Natural killer cell (primary cell): ENCODE measurements at regions not wholly inside any gene's neighbourhood (a gene's known extent, or its start where the extent isn't known, plus 50 kb on each side); places are given as distances from the start of the nearest gene placed in this dataset.

Source experiments
- ATAC-seq, 3 donors: fragments of 150-1000 bp in 2 of 3; fragments of 200-7000 bp in 1 of 3; cut with Tn5 transposase; 1 replicate in 1 of 3; 2 replicates in 2 of 3; pipeline ENCODE4 v1.10.0; 2021; ENCODE audit warnings: mild to moderate bottlenecking in 2 of 3, moderate library complexity in 2 of 3
- DNase-seq, 2 donors: peaks; one replicate each; pipeline versions ENCODE4 v3.0.0 to v3.0.0-alpha.2; 2013 to 2021; ENCODE audit warnings: mixed read lengths in 1 of 2
- H3K27ac ChIP-seq: one replicate; pipeline ENCODE4 v1.5.1; 2013; ENCODE audit warnings: mild to moderate bottlenecking, low read length
- H3K27me3 ChIP-seq: one replicate; pipeline ENCODE4 v1.6.1; 2013; ENCODE audit warnings: low read length; ENCODE audit not compliant: control insufficient read depth, insufficient read depth
- H3K36me3 ChIP-seq: one replicate; pipeline ENCODE4 v1.6.1; 2013; ENCODE audit warnings: low read length; ENCODE audit not compliant: control insufficient read depth, insufficient read depth
- H3K4me1 ChIP-seq: one replicate; pipeline ENCODE4 v1.6.1; 2013; ENCODE audit warnings: low read length; ENCODE audit not compliant: control insufficient read depth, insufficient read depth
- H3K4me3 ChIP-seq: one replicate; pipeline ENCODE4 v1.5.1; 2013; ENCODE audit warnings: low read length
- H3K9me3 ChIP-seq: one replicate; pipeline ENCODE4 v1.6.1; 2013; ENCODE audit warnings: low read length; ENCODE audit not compliant: control insufficient read depth, insufficient read depth
- H3K27ac Mint-ChIP-seq, 2 donors: one replicate each; pipeline ENCODE4 v1.8.0; 2022; ENCODE audit warnings: mild to moderate bottlenecking in 2 of 2, mixed read lengths in 2 of 2, moderate library complexity in 1 of 2
- H3K27me3 Mint-ChIP-seq, 2 donors: one replicate each; pipeline ENCODE4 v1.8.0; 2022; ENCODE audit warnings: low read depth in 2 of 2, mixed read lengths in 2 of 2
- H3K36me3 Mint-ChIP-seq: one replicate; pipeline ENCODE4 v1.8.0; 2022; ENCODE audit warnings: mixed read lengths
- H3K4me1 Mint-ChIP-seq, 2 donors: one replicate each; pipeline ENCODE4 v1.8.0; 2022; ENCODE audit warnings: mixed read lengths in 2 of 2
- H3K4me3 Mint-ChIP-seq: one replicate; pipeline ENCODE4 v1.8.0; 2022; ENCODE audit warnings: mild to moderate bottlenecking, moderate library complexity, mixed read lengths
- H3K9me3 Mint-ChIP-seq, 2 donors: one replicate each; pipeline ENCODE4 v1.8.0; 2022; ENCODE audit warnings: mixed read lengths in 2 of 2
- WGBS: methylation state at CpG from one replicate; pipeline ENCODE4 v1.1.7; 2013; ENCODE audit warnings: missing lambda C conversion rate; ENCODE audit not compliant: insufficient coverage; 5-methylcytosine and 5-hydroxymethylcytosine counted together
- intact Hi-C: fragments of 100-400 bp; cut with micrococcal nuclease; formaldehyde crosslinking; loops from one replicate; pipeline ENCODE4 v1.14.2; 2022
- TF ChIP-seq, protein P1 (sequence below): fragments of 200-600 bp; IDR thresholded peaks from one replicate; pipeline ENCODE4 v1.8.0; 2022; ENCODE audit warnings: antibody characterized with exemption

DNA sequence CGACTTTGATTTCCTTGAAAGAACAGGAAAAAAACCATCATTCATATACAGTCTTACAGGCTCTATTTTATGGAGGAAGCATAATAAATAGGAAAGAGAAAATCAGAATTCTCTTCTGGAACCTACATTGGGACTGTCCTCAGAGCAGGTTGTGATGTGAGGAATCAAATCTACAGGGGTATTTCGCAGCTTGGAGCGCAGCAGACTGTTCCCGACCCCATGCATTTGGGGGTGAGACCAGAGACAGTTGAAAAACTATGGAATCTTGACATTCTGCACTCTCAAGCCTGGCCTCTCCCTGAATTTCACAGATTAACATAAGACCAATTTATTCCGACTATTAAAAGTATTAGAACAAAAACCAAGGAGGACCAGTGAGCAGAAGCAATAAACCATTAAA, 93.3 kb upstream of the PRSS58 start:
- Mint-ChIP-seq H3K4me3 (no peak overlapping the region), H3K36me3 (no peaks in the 10 kb centered on the region), H3K9me3 (no peaks in the 10 kb centered on the region), H3K27me3 (peaks cover 0 to 8% of the 10 kb centered on the region in 2 donors), H3K27ac (no peak overlapping the region), H3K4me1 (peaks cover 13 to 17% of the 10 kb centered on the region in 2 donors)
- Histone ChIP-seq H3K4me1 (peaks cover 4% of the 10 kb centered on the region), H3K27me3 (no peaks in the 10 kb centered on the region), H3K9me3 (no peaks in the 10 kb centered on the region), H3K36me3 (no peaks in the 10 kb centered on the region), H3K27ac (no peak overlapping the region), H3K4me3 (no peak overlapping the region)
- ATAC-seq (no peak), DNase-seq (no peak)
- 87% methylated on average over 4 of the region's 5 CpGs for WGBS
- intact Hi-C loops, result no loop called here
- TF ChIP-seq, protein P1, sequence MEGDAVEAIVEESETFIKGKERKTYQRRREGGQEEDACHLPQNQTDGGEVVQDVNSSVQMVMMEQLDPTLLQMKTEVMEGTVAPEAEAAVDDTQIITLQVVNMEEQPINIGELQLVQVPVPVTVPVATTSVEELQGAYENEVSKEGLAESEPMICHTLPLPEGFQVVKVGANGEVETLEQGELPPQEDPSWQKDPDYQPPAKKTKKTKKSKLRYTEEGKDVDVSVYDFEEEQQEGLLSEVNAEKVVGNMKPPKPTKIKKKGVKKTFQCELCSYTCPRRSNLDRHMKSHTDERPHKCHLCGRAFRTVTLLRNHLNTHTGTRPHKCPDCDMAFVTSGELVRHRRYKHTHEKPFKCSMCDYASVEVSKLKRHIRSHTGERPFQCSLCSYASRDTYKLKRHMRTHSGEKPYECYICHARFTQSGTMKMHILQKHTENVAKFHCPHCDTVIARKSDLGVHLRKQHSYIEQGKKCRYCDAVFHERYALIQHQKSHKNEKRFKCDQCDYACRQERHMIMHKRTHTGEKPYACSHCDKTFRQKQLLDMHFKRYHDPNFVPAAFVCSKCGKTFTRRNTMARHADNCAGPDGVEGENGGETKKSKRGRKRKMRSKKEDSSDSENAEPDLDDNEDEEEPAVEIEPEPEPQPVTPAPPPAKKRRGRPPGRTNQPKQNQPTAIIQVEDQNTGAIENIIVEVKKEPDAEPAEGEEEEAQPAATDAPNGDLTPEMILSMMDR, result no peak

DNA sequence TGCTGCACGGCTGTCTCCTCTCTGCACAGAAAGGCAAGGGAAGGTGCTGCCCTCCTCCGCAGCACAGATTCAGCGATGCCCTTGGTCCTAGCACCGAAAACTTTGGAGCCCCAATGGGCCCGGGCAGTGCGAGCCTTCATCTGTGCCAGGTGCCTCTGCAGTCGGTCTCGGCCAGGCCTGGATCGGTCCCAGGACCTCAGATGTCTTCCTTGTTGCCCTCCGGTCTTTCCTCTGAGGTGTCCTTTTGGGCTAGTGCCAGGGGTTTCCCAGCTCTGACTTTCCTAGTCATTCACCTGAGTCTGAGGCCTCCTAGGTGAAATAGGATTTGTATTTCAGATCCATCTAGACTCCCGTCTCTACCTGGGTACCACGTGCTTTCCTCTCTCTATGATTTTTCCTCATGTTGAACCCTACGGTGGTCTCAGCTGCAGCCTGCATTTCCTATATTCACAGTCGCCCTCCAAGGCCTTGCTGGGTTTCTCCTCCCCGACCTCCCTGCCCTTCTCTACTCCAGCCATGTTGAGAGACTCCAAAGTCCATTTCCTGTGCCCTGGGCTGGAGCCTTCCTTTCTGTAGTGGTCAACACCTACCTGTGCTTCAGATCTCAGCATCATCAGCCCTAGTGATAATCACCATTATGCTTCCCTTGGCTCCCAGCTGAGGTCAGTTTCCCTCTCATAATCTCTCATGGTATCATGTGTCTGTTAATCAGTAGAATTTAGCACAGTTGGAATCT, 92.0 kb upstream of the PRSS58 start:
- H3K27ac ChIP-seq, result no peak overlapping the region
- 80% methylated on average over 15 of the region's 15 CpGs for WGBS

DNA sequence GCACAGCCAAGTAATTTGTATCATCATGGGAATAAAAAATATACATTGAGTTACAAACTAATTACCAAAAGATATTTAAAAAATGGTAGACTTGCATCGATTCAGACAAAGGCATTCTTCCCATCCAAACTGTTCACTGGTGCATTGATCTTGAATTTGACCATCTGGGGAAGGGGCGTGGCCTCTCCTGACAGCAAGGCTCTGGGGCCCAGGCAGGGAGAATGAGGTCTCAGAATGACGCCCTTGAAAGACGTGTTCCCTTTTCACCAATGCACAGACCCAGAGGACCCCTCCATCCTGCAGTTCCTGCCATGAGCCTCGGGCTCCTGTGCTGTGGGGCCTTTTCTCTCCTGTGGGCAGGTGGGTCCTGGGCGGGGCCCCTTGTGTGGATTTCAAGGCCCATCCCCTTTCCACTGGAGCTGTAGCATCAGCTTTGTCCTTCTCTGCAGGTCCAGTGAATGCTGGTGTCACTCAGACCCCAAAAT, 91.1 kb upstream of the PRSS58 start:
- H3K4me1 Mint-ChIP-seq, result peaks cover 22 to 27% of the 10 kb centered on the region in 2 donors
- Histone ChIP-seq H3K36me3 (no peaks in the 10 kb centered on the region), H3K9me3 (no peaks in the 10 kb centered on the region), H3K4me1 (peaks cover 4% of the 10 kb centered on the region), H3K27ac (no peak overlapping the region), H3K27me3 (no peaks in the 10 kb centered on the region), H3K4me3 (no peak overlapping the region)
- intact Hi-C loops, result no loop called here
- DNase-seq, result no peak
- H3K36me3 Mint-ChIP-seq, result no peaks in the 10 kb centered on the region
- no peaks in the 10 kb centered on the region for H3K9me3 Mint-ChIP-seq
- TF ChIP-seq, protein P1, result no peak
- ATAC-seq, result no peak
- WGBS, result 88% methylated on average over 4 of the region's 6 CpGs
- no peak overlapping the region for H3K27ac Mint-ChIP-seq
- peaks cover 0 to 12% of the 10 kb centered on the region in 2 donors for H3K27me3 Mint-ChIP-seq
- H3K4me3 Mint-ChIP-seq, result no peak overlapping the region

More for the DNA sequence above, 92.0 kb upstream of the PRSS58 start:
- H3K9me3 Mint-ChIP-seq, result no peaks in the 10 kb centered on the region
- Histone ChIP-seq H3K4me3 (no peak overlapping the region), H3K9me3 (no peaks in the 10 kb centered on the region), H3K36me3 (no peaks in the 10 kb centered on the region), H3K27me3 (no peaks in the 10 kb centered on the region), H3K4me1 (peaks cover 4% of the 10 kb centered on the region)
- ATAC-seq (no peak), DNase-seq (no peak)
- no peak overlapping the region for H3K4me3 Mint-ChIP-seq
- peaks cover 0 to 9% of the 10 kb centered on the region in 2 donors for H3K27me3 Mint-ChIP-seq
- intact Hi-C loops, result no loop called here
- peaks cover 23 to 25% of the 10 kb centered on the region in 2 donors for H3K4me1 Mint-ChIP-seq
- H3K36me3 Mint-ChIP-seq, result no peaks in the 10 kb centered on the region
- TF ChIP-seq, protein P1, result no peak
- H3K27ac Mint-ChIP-seq, result no peak overlapping the region

DNA sequence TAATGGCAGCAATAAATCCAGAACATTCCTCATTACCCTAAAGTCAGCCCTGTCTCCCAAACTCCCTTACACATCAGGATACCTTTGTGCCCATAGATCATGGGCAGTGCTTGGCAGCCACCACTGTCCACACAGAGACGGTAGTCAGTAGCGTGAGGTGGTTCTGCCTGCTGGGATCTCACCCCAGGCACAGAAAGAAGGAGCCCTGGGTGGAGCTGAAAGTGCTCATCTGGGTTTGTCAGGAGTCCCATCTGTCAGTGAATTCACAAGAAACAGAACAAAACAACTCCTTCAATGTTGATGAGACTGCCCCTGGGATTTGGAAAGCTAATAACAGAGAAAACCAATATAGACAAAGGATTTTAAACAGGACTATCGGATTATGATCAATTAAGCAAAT, 90.2 kb upstream of the PRSS58 start:
- Mint-ChIP-seq H3K9me3 (no peaks in the 10 kb centered on the region), H3K27ac (no peak overlapping the region), H3K4me3 (no peak overlapping the region), H3K36me3 (no peaks in the 10 kb centered on the region), H3K4me1 (peaks cover 13 to 18% of the 10 kb centered on the region in 2 donors), H3K27me3 (peaks cover 0 to 12% of the 10 kb centered on the region in 2 donors)
- 100% methylated on average over 1 of the region's 3 CpGs for WGBS
- no peaks in the 10 kb centered on the region for H3K9me3 ChIP-seq
- H3K27me3 ChIP-seq, result no peaks in the 10 kb centered on the region
- intact Hi-C loops, result no loop called here
- no peak for DNase-seq
- H3K4me3 ChIP-seq, result no peak overlapping the region
- H3K27ac ChIP-seq, result no peak overlapping the region
- TF ChIP-seq, protein P1, result no peak
- no peaks in the 10 kb centered on the region for H3K36me3 ChIP-seq
- H3K4me1 ChIP-seq, result no peaks in the 10 kb centered on the region
- no peak for ATAC-seq
